HL-60 (cell line): ENCODE measurements at regions not wholly inside any gene's neighbourhood (a gene's known extent, or its start where the extent isn't known, plus 50 kb on each side); places are given as distances from the start of the nearest gene placed in this dataset.

ENCODE experiments used
- DNase-seq, 2 experiments: peaks; one replicate each; pipeline ENCODE4 v3.0.0-alpha.2; 2010 to 2020; ENCODE audit warnings: low read depth in 1 of 2, low spot score in 1 of 2
- H3K27ac ChIP-seq: fragments of 250-450 bp; sonication (Bioruptor Pico); replicated peaks from 2 replicates; pipeline ENCODE4 v1.5.1; 2020; ENCODE audit warnings: mild to moderate bottlenecking, moderate library complexity
- H3K27me3 ChIP-seq: fragments of 250-450 bp; sonication (Bioruptor Pico); 2 replicates; pipeline ENCODE4 v1.5.1; 2021; ENCODE audit warnings: mild to moderate bottlenecking, moderate library complexity; ENCODE audit not compliant: insufficient read depth, poor library complexity, severe bottlenecking
- H3K4me3 ChIP-seq: replicated peaks from 2 replicates; pipeline ENCODE4 v1.5.1; 2011; ENCODE audit warnings: mild to moderate bottlenecking, control low read depth, low read length; ENCODE audit not compliant: insufficient read depth
- CTCF ChIP-seq: IDR thresholded peaks from one replicate; pipeline ENCODE4 v1.5.1; 2011; ENCODE audit warnings: low read length, control low read depth, inconsistent platforms; ENCODE audit not compliant: insufficient read depth
- GABPA ChIP-seq: IDR thresholded peaks from 2 replicates; pipeline ENCODE4 v1.6.1; 2012; ENCODE audit warnings: low read depth
- POLR2AphosphoS5 ChIP-seq: IDR thresholded peaks from 2 replicates; pipeline ENCODE4 v1.6.1; 2012; ENCODE audit warnings: low read depth
- REST ChIP-seq: IDR thresholded peaks from 2 replicates; pipeline ENCODE4 v1.6.1; 2012; ENCODE audit warnings: low read depth; ENCODE audit not compliant: insufficient replicate concordance
- SPI1 ChIP-seq: IDR thresholded peaks from 2 replicates; pipeline ENCODE4 v1.6.1; 2012; ENCODE audit warnings: low read depth, mild to moderate bottlenecking, borderline replicate concordance

- peaks cover 2% of the 10 kb centered on the region for H3K27me3 ChIP-seq
- DNase-seq: no peak
- TF ChIP-seq CTCF: no peak
- H3K4me3 ChIP-seq: no peak overlapping the region
- H3K27ac ChIP-seq: no peak overlapping the region
Observed at GRCh38 chr13:73399347-73400216, 340.8 kb downstream of the KLF5 start.

DNA sequence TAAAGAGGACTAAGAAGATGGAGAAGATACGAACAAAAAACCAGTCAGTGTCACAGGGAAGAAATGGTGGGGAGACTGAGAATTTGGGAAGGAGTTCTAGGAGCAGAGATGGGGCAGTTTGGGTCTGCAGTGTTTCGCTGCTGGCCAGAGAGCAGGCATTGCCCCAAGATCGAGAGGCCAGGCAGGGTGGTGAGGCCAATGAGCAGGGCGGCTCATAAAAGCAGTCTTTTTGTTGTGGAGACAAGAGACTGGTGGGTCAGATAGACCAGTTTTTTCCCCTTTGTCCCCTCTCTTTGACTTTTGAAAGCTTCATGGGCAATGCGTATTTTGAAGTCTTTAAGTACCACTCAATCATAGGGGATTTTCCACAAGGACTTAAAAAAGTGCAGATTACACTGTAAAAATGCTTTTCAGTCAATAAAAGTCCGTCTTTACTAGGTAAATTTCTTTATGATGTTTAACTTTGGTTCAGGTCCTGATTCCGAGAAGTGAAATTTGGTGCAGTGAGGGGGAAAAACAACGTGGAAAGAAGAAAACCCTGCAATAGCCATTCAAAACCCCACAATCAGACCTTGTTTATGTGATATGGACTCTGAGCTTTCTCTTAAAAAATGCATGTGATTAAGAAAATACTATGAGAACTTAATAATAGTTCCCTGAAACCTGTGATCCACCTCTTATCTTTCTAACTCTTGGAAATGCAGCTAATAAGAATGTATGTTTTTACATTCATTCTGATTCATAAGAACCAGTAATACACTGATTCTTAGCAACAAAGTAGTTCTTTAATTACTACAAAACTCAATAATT is 338.9 kb downstream of the KLF5 start:
- DNase-seq: no peak
- no peak for TF ChIP-seq POLR2AphosphoS5
- TF ChIP-seq SPI1: no peak
- TF ChIP-seq GABPA: no peak
- no peak for TF ChIP-seq CTCF
- no peak for TF ChIP-seq REST
- Histone ChIP-seq H3K4me3 (no peak overlapping the region), H3K27me3 (peaks cover 2% of the 10 kb centered on the region), H3K27ac (no peak overlapping the region)

- no peak for DNase-seq
- Histone ChIP-seq H3K27ac (no peak overlapping the region), H3K27me3 (peaks cover 2% of the 10 kb centered on the region), H3K4me3 (no peak overlapping the region)
- TF ChIP-seq REST: no peak
- no peak for TF ChIP-seq CTCF
- TF ChIP-seq POLR2AphosphoS5: no peak
- no peak for TF ChIP-seq GABPA
Observed at GRCh38 chr13:73394066-73394465, 335.3 kb downstream of the KLF5 start.
